HPDE6-E6E7 (cell line): ENCODE measurements at regions not wholly inside any gene's neighbourhood (a gene's known extent, or its start where the extent isn't known, plus 50 kb on each side); places are given as distances from the start of the nearest gene placed in this dataset.

Experiments used
- DNase-seq: peaks from one replicate; pipeline ENCODE4 v3.0.0; 2011; ENCODE audit warnings: missing footprints; ENCODE audit errors: extremely low spot score

DNA sequence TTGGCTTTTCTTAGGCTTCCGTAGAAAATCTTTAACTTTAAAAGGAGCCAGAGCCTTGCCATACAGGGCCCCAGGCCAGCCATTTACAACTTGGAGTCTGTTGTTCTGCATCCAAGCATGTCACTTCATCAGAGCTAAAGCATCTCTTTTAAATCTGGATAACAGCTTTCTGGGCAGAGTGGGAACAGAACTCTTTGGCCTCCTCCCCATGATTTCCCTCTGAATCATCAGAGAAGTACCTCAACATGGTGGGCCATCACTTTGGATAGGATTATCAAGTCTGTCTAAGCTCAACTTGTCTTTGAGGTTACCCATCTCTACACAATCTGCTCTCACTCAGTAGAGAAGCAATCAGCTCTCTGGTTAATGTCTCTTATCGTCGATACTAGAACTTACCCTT lies 170.9 kb downstream of the SLC6A15 start:
- no peak for DNase-seq

DNA sequence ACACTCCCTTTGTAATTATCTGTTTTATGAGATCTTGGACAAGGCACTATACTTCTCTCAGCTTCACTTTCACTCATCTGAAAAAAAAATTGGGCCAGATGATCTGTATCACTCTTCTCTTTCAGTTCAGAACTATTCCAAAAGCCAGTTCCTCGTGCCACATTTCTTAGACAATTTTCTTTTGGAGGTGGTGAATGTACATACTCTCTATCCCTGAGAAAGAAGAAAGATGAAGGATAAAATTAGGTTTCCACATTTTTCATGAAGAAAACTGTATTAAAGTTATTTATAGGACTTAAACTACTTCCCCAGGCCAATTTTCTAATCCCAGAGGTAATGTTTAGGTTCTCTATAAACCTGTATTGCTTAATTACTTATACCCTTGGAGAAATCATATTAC lies 171.6 kb downstream of the SLC6A15 start:
- DNase-seq = no peak

DNA sequence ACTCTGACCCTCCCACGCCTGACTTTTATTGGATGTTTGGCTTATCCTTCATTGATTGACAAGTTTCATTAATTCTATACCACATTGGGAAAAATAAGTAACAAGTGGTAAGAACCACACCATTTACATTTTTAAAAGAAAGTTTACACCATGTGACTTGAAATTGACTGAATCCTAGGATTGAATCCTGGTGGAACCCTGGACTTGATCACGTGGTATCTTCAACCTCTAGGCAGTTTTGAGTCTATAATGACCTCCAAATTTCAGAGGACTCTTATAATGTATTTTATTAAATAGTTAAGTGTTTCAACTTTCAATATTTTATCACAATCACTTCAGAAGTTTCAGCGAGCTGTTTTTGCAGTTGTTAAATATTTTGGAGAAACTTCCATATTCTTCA lies 172.0 kb downstream of the SLC6A15 start:
- no peak for DNase-seq

DNA sequence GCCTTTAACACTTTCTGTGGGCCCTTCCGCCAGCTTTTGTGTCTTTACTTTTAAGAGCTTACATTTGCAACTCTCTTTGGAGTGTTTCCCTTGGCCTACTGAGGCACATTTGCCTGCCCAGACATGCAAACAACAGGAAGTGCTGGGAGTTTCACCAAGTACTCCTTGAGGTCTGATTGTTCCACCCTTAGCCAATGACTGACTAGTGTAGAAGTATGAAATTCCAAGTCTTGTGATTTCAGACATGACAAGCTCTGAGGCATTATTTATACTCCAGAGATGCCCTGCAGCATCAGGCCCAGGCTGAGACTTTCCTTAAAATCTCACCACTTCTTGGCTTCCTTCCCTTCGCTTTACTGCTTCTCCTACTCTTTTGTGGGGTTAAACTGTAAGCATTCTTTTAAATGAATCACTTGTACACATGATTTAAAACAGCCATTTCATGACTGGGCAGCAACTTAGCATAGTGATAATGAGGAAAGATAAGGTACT lies 174.1 kb downstream of the SLC6A15 start:
- no peak for DNase-seq

DNA sequence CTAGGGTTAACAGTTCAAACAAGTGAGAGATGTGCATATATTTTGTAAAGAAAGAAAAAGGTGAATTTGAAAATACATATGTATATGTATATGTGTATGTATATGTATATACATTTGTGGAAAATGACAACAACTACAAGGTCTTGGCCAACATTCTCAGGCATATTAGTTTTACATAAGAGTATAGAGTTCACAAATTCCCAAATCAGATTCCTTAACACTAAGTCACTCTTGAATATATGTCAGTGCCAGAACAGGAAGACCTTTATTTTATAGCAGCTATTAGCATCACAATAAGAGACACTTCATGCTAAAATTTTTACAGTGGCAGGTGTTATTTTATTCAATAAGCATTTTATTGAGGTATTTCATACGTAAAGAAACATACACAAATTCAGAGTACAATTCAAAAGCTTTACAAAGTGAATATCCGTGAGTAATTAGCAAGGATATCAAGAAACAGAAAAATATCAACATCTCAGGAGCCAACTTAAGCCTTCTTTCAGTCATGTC lies 179.7 kb downstream of the SLC6A15 start:
- DNase-seq = no peak

DNA sequence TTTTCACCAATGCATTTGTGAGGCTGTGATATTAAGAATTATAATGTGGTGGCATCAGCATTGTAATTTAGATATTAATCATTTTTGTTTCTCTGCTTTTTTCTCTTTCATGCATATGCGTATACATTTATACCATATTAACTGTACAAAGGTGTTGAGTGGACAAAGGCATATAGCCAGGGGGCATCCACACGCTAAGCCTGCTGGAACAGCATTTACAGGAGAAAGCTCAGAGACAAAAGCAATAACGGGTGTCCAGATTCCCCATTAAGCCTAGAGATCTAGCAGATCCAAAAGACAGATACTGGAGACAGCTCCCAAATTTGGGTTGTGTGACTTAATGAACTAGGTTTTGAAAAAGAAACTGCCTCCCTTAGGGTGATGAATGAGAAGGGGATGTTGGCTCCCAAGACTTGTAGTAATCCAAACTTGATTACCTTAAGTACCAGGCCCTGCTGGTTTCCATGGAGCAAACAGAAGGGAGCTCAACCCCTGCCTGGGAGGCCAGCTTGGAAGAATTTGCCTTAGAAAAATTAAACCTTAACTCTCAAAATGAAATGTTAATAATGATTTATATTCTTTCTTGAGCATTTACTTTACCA lies 181.9 kb downstream of the SLC6A15 start:
- no peak for DNase-seq

DNA sequence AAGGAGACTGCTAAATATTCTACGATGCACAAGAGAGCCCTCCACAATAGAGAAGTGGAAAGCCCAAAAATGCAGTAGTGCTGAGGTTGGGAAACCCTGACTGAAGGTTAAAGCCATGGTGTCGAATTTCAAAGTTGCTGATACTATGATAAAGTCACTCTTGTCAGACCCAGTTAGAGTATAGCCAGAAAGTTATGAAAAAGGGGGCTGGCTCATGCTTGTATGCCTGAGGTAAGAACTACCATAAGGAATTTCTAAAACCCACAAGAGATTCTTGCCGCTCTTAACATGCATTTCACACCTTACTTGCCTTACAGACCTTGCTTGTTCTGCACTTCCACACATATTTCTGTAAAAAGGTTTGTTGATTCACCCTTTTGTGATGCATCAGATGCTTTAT lies 184.6 kb downstream of the SLC6A15 start:
- no peak for DNase-seq

DNA sequence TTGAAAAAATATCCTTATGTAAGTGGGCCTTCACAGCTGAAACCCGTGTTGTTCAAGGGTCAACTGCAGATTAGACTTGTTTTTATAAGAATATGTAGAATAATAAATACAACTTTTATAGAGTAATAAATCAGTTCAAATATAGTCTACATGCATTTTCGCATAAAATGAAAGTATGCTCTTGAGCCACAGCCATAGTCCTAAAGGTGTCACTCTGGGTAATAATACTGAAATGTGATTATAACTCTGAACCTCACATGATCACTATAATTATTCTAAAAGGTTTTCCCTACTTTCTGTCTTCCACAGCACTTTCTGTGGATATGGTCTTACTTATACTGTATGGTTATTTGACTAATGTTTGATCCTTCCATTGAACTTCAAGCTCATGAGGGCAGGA lies 185.8 kb downstream of the SLC6A15 start:
- DNase-seq = no peak

DNA sequence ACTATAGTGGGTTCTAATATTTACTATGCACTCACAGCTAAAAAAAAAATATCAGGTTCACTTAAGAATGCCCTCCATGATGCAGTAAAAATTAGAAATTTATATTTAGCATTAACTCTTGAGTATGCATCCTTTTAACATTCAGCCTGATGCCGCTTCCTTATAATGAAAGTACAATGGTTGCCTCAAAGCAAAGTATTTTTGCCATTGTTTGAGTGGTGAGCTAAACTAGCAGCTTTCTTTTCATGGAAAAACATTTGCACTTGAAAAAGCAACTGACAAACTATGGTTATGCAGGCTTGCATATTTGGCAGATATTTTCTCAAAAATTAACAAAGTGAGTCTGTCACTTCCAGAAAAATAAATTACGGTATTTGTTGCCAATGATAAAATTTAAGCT lies 188.6 kb downstream of the SLC6A15 start:
- DNase-seq = no peak

DNA sequence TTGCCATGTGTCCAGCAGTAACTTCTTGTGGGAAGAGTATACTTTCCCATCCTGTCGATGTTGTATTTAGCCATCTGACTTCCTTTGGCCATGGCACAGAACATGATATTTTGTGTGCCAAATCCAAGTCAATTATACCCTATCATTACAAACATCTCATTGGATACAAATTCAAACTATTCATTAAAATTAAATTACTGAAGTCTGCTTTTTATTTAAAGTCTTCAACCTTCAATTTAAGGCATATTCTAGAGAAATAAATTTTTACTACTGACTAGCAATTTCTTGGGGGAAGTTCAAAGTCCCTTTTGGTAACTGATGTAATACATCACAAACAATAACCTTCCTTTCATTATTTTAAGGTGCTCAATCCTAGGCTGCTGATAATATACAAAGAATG lies 192.6 kb downstream of the SLC6A15 start:
- DNase-seq = no peak

DNA sequence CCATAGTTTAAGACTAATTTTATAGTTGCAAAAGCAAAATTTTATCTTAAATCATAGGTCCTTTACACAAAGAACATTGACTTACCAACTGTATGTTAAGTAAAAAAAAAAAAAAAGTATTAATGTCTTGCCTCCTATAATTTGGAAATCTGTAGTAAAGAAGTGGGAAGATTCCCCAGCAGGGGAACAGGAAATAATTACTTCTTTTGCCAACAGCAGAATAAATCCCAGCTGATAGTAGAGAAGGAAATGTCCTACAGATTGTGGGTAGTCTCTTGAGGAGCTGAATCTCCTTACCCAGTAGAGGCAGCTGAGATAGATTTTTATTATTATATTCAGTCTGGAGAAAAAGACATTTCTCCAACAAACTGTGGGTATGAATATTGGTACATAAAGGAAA lies 193.7 kb downstream of the SLC6A15 start:
- DNase-seq = no peak

DNA sequence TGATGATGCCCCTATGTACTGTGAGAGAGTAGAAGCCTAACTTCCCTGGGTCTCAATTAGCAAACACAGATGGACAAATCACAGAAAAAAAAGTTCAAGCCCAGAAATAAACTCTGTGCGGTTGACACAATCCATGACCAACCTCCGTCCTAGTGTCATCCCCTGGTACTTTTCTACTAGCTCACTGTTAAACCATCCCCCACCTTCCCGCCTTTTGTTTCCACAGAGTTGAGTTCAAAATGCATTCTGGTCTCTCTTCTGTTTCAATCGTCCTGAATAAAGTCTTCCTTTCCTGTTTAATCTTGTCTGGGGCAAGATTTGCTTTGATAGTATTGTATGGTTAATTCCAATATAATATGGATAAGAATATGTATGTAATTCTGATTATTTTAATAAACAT lies 199.9 kb downstream of the SLC6A15 start:
- no peak for DNase-seq

DNA sequence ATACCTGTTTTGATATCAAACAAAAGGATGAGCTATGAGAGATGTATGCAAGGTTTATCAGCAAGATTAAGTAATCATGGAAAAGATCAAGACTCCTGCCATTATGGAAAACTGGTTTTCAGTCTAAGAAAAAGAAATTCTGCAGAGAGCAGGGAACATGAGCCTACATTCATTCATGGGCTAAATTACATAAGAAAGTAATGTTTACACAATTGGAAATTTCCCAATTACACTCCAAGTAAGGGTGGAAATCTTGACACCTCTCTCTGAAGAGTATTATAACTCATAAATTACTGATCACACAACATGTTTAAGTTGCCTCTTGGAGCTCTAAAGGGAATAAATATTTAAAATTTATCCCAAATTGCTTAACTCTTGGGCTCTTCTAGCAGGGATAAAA lies 206.2 kb downstream of the SLC6A15 start:
- no peak for DNase-seq

DNA sequence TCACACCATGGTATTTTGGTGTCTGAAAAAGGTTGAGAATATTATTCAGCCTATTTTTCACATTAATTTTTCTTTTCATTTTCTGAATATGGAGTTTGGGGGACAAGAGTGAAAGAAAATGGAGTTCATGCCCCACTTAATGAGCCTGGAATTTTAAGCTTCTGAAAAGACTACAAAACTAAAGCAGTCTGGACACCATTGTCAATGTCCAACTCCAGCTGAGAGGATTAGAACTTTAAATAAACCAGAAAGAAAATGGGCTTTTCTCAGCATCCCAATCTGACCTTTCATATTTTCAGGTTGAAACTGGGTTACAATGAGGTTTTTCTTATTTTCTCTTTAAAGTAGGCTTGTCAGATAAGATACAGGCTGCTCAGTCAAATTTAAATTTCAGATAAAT lies 207.7 kb downstream of the SLC6A15 start:
- no peak for DNase-seq

DNA sequence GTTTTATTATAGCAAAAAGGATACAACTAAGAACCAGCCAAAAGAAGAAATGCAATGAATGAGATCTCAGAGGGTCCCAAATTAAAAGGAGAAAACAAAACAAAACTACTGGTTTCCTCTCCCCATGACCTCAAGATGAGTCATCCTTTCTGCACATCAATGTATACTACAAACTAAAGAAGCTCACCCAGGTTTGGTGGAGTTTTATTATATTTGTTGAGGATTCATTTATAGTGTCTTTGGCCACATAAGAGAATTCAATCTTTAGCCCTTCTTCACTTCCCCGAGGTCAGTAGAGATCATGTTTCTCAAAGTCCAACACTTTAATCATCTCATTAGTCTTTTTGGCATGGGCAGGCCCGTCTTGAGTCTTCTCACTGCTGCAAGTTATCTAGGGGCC lies 210.6 kb downstream of the SLC6A15 start:
- DNase-seq = peak; percentile 1

DNA sequence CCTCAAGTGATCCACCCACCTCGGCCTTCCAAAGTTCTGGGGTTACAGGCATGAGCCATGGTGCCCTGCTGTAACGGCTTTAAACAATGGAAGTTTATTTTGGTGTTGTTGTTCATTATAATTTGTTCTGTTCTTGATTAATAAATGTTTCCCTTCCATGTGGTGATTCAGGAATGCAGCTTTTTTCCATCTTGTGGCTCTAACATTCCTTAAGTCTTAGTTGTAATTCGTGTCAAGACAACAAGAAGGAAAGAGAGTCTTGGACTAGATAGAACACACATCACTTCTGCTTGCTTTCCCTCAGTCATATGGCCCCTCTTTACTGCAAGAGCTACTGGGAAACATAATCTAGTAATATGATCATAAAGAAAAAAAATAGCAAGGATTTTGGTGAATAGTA lies 211.6 kb downstream of the SLC6A15 start:
- no peak for DNase-seq

DNA sequence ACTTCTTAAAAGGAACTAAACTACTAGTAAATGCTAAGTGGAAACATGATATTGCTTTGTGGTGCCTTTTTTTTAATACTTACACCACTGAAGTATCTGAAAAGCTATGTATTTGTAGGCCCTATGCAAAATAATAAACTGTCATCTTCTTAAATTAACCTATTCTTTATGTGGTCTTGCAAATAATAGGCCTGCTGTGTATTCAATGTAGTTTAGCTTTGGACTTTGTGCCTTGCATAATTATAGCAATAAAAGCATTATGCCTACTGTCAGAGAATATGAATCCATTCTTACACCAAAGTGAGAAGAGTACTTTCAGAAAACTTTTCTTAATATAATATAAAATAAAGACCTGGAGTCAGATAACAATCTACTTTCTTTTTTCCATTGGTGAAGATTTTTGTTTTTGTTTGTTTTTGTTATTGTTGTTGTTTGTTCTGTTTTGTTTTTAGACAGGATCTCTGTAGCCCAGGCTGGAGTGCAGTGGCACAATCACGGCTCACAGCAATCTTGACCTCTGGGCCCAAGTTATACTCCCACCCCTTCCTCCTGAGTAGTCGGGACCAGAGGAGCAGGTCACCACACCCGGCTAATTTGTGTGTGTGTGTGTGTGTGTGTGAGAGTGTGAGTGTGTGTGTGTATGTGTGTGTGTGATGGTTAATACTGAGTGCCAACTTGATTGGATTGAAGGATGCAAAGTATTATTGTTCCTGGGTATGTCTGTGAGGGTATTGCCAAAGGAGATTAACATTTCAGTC lies 213.8 kb downstream of the SLC6A15 start:
- DNase-seq = no peak

DNA sequence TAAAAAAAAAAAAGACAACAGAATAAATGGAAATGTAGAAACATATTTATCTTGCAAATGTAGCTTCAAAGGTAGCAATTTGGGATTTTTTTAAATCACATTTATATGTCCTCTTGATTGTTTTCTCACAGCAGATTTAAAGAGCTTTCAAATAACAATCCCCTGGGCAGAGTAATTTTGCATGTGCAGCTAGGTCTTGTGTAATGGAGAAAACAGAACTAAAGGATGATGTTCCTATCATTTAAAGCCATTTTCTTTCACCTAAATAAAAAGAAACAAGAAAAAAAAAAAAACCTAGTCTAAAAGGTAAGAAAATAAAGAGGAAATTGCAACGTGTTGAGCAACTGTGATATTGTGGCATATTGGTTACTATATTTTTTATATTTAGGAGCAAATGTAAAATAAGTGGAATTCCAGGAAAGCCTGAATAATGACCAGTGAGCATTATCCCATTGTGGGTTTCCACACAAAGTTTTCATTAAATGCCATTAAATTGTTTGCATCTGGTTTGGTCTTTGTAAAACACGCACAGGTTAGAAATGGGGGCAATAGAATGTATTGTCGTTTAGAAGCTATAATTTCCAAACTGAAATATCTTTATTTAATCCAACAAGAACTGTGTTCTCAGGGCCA lies 215.6 kb downstream of the SLC6A15 start:
- no peak for DNase-seq

DNA sequence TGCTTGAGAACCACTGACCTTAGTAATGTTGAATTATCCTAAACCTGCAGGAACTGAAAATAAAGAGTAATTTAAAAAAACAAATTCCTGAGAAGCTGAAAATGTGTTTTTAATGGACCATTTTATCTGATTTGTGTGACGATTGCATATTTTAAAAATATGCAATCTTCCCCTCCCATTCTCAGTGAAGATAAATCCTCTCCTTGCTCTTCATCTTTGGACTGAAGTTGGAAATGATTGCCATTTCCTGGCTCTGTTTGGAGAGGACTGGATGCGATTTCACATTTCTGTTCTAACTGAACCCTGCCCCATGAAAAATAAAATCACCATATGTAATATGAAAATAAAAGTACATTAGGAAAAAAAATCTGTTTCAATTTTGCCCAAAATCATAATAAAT lies 216.3 kb downstream of the SLC6A15 start:
- no peak for DNase-seq

DNA sequence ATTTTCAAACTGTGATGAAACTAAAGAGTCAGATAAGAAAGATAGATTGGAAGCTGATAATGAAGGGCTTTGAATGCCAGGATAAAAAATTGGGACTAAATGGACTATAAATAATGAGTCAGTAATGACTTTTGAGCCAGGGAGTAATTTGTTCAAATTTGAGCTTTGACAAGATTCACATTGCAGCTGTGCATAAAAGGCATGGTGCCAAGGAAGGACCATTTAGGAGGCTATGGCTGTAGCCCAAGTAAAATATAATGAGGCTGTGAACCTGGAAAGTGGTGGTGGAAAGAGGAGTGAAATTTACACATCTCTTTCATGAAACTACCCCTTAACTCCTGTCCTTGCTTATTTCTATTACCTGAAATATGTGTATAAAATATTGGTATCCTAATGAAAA lies 218.5 kb downstream of the SLC6A15 start:
- DNase-seq = no peak

DNA sequence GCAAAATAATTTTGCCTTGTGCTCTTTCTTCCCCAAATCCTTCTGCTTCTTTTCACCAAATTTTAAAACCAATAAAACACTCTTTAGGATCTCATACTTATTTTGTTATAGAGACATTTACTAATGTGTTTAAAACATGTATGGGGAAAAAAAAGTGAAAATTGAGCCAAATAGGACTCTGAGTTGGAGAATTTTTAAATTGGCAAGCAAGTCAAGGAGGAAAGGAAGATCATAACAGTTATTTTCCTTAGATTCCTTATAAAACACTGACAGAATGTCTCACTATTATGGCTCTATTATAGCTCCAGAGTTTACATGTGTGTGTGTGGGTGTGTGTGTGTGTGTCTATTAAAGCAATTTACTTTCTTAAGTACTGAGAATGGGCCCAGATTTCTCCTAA lies 220.5 kb downstream of the SLC6A15 start:
- no peak for DNase-seq

DNA sequence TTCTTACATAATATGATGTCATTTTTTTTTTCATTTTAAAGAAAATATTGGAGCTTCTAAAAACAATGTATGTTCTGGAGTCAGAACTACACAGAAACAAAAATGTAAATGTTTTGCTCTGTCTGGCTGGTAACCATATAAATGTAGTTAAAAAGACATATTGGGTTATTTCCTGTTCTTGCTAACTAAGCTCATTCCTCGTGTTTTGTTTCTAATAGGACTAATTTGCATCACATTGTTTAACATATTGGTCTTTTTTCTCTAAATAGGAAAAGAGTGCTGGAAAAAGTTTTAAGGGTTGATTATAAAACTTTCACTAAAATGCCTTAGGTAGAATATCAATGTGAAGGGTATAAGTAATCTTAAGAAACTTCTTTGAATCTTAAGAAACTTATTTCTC lies 221.3 kb downstream of the SLC6A15 start:
- DNase-seq = no peak

DNA sequence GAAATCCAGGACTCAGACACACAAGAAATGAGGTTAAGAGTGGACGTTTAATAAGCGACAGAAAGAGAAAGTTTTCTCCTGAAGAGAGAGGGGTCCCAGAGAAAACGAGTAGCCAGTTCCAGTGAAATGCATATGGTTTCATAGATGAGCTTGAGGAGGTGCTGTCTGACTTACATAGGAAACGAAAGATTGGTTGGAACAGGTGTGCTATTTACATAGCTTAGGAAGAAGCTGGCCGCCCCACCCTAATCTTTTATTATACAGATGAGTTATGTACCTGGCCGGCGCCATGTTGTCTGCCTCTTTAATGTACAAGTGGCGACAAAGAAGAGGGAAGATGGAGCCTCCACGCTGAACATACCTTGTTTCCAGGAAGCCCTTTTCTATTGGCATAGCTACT lies 223.0 kb downstream of the SLC6A15 start:
- DNase-seq = no peak
